CD4-positive, alpha-beta T cell treated with Interleukin-6 for 4 hours (primary cell): ENCODE measurements at regions not wholly inside any gene's neighbourhood (a gene's known extent, or its start where the extent isn't known, plus 50 kb on each side); places are given as distances from the start of the nearest gene placed in this dataset.

Source experiments
- DNase-seq: peaks from one replicate; pipeline ENCODE4 v3.0.0-alpha.2; 2020; ENCODE audit warnings: mixed read lengths

- DNase-seq = no peak
These were observed 638.0 kb downstream of the DHX35 start for GRCh38 chr20:39600156-39600555.

- no peak for DNase-seq
These were observed 634.4 kb downstream of the DHX35 start for GRCh38 chr20:39596554-39596953.

GRCh38 chr20:39592371-39592770 is 630.2 kb downstream of the DHX35 start:
- DNase-seq = no peak

- no peak for DNase-seq
These were observed 626.1 kb downstream of the DHX35 start for GRCh38 chr20:39588148-39588757.

GRCh38 chr20:39581034-39581433 is 618.9 kb downstream of the DHX35 start:
- no peak for DNase-seq

- no peak for DNase-seq
These were observed 614.6 kb downstream of the DHX35 start for GRCh38 chr20:39576771-39577170.

- no peak for DNase-seq
These were observed 611.9 kb downstream of the DHX35 start for GRCh38 chr20:39574061-39574460.

- DNase-seq = no peak
These were observed 609.0 kb downstream of the DHX35 start for GRCh38 chr20:39571171-39571570.

- DNase-seq = no peak
These were observed 606.0 kb downstream of the DHX35 start for GRCh38 chr20:39568109-39568508.

- DNase-seq = no peak
These were observed 601.2 kb downstream of the DHX35 start for GRCh38 chr20:39563349-39563748.

- no peak for DNase-seq
These were observed 592.2 kb downstream of the DHX35 start for GRCh38 chr20:39554341-39554740.

GRCh38 chr20:39553120-39553519 is 591.0 kb downstream of the DHX35 start:
- no peak for DNase-seq

- DNase-seq = no peak
These were observed 587.6 kb downstream of the DHX35 start for GRCh38 chr20:39549733-39550132.

- no peak for DNase-seq
These were observed 585.6 kb downstream of the DHX35 start for GRCh38 chr20:39547546-39548408.

GRCh38 chr20:39541136-39541803 is 579.1 kb downstream of the DHX35 start:
- DNase-seq = no peak

GRCh38 chr20:39538317-39538716 is 576.2 kb downstream of the DHX35 start:
- DNase-seq = no peak

GRCh38 chr20:39535301-39535700 is 573.2 kb downstream of the DHX35 start:
- DNase-seq = no peak

GRCh38 chr20:39534846-39535245 is 572.7 kb downstream of the DHX35 start:
- no peak for DNase-seq

GRCh38 chr20:39533858-39534257 is 571.7 kb downstream of the DHX35 start:
- no peak for DNase-seq

GRCh38 chr20:39532205-39532604 is 570.1 kb downstream of the DHX35 start:
- DNase-seq = no peak

- no peak for DNase-seq
These were observed 566.3 kb downstream of the DHX35 start for GRCh38 chr20:39528436-39528835.

- DNase-seq = no peak
These were observed 562.3 kb downstream of the DHX35 start for GRCh38 chr20:39524371-39524911.

- DNase-seq = no peak
These were observed 561.3 kb downstream of the DHX35 start for GRCh38 chr20:39523405-39523804.

- DNase-seq = no peak
These were observed 556.5 kb downstream of the DHX35 start for GRCh38 chr20:39518654-39519053.
